ENCODE measurements at regions not wholly inside any gene's neighbourhood (a gene's known extent, or its start where the extent isn't known, plus 50 kb on each side); places are given as distances from the start of the nearest gene placed in this dataset.

DNA sequence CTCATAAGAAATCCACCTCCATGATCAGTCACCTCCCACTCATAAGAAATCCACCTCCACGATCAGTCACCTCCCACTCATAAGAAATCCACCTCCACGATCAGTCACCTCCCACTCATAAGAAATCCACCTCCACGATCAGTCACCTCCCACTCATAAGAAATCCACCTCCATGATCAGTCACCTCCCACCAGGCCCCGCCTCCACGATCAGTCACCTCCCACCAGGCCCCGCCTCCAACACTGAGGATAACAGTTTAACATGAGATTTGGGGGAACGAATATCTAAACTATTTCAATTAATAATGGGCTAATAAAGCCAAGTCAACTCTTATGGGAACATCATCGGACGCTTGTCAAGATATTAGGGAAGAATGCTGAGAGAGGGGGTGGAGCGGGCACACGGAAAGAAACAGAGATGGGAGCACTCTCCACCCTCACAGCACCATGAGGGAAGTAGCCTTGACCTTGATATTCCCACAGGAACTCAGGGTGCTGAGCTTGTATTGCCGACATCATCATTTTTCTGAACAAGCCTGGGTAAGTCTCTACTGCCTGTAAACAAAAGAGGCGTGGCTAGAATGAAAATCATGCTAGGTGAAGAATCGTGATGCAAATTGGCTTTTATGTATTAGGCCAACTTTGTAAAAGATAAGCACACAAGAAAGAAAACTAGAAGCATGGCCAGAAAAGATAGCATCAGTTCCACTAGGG lies 303.5 kb upstream of the KLF6 start:
- peak in 1 of 2 donors; percentile 14 for DNase-seq

DNA sequence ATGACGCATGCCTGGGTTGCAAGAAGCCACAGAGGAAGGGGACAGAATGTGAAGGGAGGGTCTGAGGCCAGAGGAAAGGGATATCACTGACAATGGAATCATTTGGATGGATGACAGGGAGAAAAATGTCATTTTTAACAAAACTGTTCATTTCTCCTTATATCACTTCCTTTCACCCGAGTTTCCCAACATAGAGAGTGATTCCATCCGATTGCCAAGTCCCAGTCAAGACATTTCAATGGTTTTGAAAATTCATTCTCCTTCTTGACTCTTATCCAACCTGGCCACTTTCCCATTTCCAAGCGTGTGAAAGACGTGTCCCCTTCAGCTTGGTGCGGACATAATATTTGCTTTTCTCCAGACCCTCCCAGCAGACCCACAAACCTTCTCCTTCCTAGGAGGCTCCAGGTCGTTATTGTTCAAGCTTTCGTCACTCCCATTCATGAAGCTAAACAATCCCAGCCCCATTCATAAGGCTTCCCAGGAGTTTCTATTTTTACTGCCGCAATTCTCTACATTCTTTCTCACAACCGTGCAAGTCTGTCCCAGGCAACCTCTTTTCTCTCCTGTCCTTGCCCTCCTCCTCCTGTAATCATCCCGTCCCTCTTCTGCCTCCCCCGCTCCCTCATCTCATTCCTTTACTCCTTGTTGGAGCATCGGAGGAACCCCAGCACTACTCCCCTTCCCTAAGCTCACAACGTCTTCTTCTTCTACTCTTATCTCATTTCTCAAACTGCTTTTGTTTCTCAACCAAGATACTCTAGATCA lies 301.3 kb upstream of the KLF6 start:
- DNase-seq, result no peak

DNA sequence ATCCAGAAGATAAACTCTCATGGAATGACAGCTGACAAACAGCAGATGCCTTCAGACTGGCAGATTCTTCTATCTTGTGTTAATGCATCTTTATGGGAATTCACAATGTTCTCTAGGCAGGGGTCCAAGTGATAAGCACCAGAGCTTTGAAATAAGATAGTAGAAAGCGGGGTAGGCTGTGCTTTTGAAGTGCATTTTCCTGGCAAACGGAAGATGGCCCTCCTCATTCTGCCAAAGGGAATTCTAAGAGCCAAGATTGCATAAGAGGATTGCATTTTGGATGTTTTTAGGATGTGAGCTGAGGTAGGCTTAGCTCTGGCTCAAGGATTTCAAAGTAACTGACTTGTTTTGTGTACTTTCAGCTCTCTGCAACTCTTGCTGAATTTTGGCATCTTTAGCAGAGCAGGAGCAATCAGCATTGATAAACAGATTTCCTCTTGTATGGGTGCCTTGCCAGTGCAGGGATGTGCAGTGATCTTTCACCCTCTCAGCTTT lies 298.5 kb upstream of the KLF6 start:
- no peak for DNase-seq

DNA sequence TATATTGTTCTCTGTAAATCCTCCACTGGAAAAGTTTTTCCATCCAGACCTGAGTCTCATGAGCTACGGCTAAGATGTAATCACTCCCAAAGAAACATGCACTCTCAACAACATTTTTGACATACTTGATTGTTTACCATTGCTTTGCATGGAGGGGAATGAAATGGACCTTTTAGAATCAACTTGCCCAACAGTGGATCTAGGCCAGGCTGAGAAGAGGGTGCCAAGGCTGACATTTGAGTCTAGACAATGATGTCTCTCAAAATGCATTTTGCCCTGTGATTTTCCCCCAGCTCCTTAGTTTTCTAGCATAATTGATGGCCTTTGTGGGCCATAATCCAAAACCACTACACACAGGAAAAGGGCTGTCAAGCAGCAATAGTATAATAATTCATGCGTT lies 297.9 kb upstream of the KLF6 start:
- DNase-seq, result no peak

DNA sequence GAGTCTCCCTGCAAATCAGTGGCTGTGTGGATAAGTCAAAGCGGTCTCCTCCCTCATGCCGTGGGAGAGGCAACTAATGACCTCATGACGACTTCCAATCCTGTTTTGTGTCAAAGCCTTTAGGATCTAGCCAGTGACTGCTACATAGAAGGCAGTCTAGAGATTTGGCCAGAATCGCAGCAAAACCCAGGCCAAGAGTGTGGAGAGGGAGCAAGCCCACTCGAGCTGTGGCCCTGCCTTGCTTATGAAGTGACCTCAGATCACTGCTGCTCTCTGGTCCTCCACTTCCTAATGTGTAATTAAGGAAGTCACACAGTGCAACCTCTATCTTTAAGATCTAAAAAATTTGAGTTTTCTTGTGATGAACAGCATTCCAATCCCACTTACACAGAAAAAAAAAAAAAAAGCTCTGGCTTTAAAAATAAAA lies 296.7 kb upstream of the KLF6 start:
- DNase-seq, result no peak

DNA sequence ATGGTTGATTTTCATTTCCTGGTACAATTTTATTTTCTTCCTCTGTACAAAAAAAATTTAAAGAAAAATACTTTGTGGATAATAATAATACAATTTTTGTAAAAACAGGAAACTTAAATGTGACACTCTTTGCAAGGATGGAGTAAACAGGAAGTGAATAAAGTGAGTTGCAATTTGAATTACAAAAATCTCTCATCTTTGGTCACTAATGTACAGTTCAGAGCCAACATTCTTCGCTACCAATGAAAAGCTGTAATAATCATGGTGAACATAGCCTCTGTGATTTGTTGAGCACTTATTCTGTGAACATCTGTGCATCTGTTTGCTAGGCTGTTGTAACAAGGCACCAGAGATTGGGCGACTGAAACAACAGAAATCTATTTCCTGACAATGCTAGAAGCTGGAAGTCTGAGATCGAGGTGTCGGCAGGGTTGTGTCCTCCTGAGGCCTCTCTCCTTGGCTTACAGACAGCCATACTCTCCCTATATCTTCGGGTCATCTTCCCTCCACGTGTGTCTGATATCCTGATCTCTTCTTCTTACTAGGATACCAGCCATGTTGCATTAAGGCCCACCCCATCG lies 295.3 kb upstream of the KLF6 start:
- DNase-seq, result no peak

DNA sequence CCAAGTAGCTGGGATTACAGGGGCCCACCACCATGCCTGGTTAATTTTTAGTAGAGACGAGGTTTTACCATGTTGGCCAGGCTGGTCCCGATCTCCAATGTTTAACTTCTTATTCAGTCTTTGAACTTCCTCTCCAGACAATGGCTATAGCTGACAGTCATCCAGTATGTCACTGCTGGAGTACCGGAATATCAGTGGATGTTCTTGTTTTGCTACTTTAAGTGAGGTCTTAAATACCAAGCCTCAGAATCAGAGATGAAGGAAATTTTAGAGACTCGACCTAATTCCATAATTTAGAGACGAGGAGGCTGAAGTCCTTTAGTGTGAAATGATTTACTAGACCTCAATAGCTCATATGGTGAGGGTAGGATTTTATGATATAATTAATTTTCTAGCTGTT lies 294.8 kb upstream of the KLF6 start:
- DNase-seq, result no peak

DNA sequence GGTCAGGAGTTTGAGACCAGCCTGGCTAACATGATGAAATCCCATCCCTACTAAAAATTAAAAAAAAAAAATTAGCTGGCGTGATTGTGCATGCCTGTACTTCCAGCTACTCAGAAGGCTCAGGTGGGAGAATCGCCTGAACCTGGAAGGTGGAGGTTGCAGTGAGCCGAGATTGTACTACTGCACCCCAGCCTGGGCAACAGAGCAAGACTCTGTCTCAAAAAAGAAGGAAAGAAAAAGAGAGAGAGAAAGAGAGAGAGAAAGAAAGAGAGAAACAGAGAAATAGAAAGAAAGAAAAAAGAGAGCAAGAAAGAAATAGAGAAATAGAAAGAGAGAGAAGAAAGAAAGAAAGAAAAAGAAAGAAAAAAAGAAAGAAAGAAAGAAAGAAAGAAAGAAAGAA lies 292.8 kb upstream of the KLF6 start:
- no peak for DNase-seq

DNA sequence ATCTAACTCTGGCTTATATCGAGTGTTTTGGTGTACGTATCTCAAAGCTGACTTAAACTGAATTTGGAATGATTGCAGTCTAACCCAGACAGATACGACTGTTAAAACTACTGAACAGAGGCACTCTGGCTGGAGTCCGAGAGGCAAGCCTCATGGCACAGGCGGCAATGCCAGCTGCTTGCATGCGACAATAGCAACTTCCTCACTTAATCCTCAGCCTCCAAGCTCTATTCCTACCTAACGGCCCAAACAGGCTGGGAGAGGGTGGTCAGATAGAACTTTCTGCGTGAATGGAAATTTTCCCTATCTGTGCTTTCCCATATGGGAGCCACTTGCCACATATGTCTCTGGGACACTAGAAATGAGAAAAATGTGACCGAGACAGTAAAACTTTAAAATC lies 292.0 kb upstream of the KLF6 start:
- DNase-seq, result no peak

DNA sequence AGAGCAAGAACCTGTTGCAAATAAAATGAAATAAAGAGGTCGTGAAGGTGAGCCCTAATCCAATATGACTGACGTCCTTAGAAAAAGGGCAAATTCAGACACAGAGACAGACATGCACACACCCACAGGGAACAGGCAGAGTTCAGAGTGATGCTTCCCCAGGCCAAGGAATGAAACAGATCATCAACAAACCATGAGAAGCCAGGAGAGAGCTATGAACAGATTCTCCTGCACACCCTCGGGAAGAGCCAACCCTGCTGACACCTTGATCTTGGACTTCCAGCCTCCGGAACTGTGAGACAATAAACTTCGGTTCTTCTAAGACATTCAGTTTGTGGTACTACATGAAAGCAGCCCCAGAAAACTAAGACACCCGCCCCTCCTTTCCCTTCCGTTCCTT lies 290.4 kb upstream of the KLF6 start:
- DNase-seq, result no peak

DNA sequence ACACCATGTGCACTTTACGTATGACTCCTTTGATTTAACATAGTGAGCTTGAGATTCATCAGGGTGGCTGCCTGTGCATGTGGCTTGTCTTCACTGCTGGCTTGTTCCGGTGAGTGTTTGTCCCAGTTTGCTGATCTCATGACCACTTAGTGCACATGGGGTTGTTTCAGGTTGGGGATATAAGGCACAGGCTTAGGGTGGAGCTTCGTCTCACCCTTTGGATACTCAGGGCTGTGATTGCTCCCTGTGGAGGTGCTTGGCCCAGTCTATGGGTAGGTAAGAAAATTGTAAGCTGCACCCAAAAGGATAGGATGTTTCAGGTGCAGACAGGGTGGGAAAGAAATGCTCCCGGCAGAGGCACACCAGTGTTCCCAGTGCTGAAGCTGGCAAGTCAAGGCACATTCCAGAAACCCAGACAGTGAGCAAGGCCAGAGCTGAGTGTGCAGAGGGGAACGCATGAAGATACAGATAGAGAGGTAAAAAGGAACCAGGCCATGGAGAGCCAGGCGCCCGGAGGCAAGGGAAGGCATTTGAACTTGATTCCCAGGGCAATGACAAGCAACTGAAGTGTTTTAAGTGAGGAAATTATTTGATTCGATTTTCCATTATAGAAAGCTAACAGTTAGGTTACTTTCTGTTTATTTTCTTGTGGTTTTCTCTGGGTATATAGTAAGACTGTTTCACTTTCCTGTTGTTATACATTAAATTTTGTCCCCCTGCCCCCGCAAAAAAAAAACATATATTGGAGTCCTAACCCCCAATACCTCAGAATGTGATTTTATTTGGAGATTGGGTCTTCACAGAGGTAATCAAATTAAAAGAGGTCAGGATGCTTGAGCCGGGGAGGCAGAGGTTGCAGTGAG lies 289.8 kb upstream of the KLF6 start:
- no peak for DNase-seq

DNA sequence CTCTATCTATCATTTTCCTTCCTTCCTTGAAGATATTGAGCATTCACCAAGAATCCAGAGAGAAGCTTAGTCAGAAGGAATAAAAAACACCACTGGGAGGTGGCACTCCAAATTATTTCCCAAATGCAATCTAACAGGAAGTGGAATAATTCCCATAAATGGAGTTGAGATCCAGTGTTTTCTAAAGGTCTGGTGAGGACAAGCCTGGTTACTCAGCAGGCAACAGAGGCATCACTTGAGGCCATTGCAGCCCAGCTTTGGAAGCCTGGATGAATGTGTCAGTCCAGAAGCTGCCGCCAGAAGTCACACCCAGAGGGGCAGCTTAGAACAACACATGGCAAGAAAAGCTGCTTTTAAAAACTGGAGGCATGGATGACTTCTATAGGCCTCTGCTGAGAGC lies 288.9 kb upstream of the KLF6 start:
- DNase-seq, result no peak

DNA sequence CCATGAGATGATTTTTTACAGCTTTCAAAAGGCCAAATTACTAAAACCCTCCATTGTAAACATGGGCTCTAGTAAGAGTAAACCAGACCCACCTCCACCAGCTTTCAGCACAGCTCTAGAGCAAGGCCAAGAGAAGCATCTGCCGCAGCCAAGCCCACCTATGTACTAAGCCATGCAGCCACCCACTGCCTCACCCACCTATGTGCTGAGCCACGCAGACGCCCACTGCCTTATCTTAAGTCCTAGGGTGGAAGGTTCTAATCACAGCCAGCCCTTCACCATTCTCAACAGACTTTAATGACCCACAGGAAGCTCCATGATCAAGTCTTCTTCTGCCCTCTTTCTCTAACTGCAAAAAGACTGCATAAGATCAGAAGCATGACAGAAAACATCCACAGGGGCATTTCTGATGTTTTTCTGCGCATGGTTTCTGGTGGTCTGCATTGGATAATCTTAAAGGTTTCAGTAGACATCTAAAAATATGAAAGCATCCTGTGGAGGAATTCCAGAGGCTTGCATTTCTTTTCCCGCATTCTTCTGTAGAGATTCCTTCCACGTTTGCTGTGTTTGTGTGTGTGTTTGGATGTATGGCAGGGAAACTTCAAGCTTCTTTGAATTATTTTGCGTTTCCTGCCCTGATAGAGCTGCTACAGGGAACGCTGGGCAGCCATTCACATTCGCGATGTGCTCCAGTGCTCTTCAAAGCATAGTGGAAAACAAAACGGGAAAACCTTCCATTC lies 286.1 kb upstream of the KLF6 start:
- DNase-seq, result no peak

DNA sequence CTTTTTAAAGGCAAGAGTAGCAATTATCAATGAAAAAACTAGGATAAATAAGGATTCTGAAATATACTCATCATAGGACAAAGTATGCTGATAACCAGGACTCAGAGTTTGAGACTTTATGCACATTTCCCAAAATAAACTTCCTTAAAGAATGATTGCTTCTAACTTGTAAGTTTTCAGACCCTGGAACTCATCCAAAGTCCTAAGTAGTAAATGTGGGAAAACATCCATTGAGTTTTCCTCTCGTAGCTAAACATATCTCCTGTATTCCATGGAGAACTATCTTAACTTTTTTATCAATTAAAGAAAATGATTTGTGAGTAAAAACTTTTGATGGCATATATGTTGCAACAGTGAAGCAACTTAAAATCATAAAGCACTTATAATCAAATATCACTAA lies 285.2 kb upstream of the KLF6 start:
- DNase-seq, result no peak

DNA sequence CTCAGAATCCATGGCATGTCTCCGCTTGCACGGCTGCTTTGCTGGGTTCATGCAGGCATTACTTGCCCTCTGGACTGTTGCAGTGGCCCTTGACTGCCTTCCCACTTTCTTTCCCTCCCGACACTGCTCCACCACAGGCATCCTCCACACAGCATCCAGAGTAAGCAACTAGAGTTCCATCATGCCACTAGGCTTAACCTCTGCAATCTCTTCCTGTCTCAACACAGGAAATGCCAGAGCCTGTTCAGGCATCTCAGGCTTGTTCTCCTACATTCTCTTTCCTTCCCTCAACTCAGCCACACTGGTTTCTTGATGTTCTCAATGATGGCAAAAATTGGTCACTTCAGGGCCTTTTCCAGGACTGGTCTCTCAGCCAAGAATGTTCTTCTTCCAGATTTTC lies 284.5 kb upstream of the KLF6 start:
- DNase-seq, result no peak

DNA sequence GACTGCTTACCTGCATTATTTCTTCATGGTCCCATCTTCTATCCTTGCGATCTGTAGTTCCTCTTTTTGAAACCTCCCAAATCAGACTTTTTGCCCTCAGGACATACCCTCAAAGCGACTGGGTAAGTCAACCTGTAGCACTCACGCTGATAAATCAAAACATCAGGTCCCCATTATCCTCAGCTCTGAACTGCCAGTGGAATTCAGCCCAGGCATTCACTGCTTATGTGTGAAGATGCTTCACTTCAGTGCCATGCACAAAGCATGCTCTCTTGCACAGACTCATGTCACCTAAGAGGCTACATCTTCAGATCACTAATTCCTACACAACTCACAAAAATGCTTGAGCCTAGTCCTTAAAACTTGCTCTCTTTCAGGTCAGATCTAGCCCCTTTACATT lies 283.6 kb upstream of the KLF6 start:
- no peak for DNase-seq

DNA sequence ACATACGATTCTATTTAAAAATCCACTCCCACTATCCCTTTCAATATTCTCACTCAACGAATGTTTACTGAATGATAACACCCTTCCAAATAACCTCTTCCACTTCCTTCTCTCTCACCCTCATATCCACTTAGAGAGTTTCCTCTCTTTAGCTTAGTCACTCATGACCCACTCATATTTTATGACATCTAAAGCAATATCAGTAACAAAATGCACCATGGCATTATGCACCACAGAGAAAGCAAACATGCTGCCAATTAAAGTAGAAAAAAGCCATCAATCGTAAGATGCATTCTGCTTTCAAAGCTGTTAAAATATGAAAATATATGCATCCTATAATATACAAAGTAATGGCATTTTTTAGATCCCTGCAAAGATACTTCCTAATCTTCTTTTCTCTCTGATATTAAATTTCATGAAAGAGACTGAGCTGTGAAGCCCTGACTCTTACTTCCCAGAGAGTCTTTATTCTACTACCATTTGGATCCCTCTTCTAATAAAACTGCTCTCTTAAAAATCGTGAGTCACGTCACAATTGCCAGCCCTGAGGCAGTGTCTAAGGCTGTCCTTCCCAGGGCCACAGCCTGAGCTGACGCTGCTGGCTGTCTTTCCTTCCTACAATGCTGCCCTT lies 283.0 kb upstream of the KLF6 start:
- DNase-seq, result no peak

DNA sequence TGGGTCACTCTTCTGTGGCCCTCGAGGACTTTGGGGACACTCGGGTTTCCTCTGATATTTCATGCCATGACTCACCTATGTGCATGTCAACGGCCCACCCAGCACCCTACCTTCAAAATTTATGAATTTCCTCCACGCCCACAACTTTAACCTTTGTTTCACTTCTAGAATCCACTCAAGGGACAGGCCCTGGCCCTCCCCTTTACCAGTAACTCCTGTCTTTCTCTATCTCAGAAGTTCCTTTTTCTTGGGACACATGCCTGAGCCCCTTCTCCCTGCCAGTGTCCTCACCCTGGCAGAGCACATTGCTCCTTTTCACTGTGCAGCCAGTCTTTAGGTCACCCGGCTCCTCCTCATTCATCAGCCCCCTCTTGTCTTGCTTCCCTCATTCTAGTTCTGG lies 282.5 kb upstream of the KLF6 start:
- DNase-seq, result peak in 1 of 2 donors; percentile 19

DNA sequence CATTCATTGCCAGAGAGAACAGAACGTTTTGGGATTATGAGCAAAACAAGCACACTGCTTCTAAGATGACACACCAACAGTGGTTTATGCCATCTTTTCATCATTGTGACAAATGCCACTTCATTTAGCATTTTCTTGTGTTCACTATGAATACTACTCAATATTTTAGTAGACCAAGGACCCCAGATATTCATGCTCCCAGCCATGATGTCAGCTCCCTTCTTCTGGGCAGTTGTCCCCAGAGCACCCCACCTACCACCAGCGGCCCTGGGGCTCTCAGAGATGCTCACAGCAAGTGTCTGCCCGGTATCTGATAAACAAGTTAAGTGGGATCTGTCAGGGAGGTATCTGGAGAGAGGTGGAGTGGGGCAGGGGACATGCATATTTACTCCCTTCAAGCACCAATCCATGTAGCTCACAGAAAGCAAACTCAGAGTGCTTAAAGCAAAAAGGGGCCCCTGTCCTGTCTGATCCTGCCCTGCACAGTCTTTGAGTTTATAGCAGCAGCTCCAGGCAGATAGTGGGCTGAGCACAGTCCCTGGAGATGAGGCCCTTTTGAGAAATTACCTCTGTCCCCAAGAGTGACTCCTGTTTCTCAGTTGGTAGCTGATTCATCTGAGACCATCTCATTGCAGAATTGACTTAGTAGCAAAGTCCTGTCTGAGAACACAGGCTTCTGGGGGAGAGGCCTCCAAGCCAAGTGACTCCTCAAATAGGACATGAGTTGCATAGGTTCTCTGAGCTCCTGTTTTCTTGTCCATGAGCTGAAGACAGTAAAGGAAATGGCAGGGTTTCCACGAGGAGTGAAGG lies 281.8 kb upstream of the KLF6 start:
- no peak for DNase-seq

DNA sequence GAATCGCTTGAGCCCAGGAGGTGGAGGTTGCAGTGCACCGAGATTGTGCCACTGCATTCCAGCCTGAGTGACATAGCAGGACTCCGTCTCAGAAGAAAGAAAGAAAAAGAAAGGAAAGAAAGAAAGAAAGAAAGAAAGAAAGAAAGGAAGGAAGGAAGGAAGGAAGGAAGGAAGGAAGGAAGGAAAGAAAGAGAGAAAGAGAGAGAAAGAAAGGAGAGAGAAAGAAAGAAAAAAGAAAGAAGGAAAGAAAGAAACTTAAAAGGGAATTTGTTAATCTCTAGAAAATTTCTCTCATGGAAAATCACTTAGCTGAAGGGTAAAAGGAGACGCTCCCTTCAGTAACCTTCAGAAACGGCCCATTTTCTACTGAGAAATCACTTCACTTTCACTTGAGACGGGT lies 279.5 kb upstream of the KLF6 start:
- no peak for DNase-seq

DNA sequence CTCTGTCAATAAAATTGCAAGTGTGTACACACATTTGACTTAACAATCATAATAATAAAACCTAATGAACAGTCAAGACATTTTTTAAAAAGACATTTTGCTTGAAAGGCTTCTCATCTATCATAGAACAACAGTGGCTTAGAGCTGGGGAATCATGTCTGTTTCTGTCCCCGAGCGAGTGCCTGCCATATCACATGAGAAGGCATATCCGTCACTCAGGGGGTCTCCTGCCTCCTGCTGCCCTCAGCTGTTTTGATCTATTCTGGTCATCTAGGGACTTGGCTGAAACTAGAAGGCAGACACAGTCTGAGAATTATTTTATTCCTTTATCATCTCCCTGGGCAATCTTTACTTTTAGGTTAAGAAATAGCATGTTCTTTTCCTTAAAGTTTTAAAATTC lies 278.7 kb upstream of the KLF6 start:
- DNase-seq, result no peak
